ENCODE measurements at regions not wholly inside any gene's neighbourhood (a gene's known extent, or its start where the extent isn't known, plus 50 kb on each side); places are given as distances from the start of the nearest gene placed in this dataset.
"Not testable (repeated sequence)": the region's sequence is repeated elsewhere in the genome, so short reads cannot be mapped to it uniquely, and the experiment has no call there.

DNA sequence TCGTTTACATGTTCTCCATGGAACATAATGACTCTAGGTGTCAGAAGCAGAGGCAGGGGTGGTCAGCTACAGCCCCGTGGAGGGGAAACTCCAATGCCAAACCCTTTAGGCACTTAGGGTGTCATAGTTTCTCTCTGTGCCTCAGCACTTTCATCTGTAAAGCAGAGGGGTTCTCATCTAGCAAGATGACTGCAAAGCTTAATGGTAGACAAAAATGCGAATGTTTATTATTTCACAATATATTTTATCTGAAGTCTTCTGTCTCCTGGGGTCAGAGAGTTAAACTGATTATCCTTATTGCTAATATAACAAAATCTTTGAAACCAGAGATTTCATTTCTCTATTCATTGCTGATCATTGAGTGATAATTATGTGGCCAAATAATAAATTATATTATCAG lies 522.5 kb downstream of the TSN start:
- DNase-seq (ENCODE audit: low read depth in 4 of 4, low spot score in 1 of 4): no peak

DNA sequence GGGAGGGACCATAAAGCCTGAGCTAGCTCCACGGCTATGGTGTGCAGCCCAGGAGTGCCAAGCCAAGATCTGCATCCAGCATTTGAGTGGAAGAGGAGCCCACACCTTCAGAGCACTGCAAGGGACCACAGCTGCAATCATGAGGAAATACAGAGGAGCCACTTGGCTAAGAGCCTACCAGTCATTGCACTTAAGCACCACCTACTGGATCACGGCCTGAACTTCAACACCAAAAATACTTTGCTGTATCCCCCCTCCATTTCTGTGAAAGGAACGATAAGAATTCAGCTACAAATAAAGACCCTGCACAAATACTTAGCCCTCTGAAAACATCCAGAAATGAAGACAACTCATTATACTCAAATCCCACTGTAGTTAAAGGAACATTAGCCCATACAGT lies 545.3 kb downstream of the TSN start:
- DNase-seq (ENCODE audit: low read depth in 4 of 4, low spot score in 1 of 4): no peak

DNA sequence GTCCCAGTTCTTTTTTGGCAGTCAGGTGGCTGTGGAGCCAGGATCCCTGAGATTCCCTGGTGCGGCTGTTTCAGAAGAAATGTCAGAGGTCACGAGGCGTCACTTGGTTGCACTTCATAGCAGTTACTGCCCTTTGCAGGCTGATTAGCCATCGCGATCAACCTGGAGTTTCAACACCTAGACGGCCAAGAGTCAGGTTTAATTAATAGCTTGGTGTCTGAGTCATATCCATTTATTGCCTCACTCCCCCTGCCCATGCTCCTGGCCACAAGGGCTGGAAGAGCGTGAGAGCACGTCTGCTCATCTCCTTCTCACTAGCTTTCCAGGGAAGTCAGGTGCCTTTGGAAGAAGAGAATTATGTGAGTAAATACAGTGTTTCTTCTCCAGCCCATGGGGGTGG lies 552.3 kb downstream of the TSN start:
- DNase-seq (ENCODE audit: low read depth in 4 of 4, low spot score in 1 of 4): no peak

DNA sequence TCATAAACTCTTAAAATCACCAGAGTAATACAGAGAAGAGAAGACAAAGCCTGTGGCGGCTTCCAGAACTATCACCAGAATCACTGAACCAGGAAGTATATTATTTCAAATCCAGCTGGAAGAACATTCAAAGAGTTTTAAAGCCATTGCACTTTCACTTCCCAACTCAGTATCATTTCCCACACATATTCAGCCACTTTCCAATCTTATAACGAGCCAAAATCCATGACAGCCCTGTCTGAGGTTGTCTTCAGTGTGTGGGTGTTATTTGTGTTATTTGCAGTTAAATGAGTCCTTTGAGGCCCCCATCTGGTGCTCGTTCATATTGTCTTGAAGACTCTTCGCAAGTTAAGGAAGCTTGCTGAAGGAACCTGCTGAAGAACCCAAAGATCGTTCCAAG lies 559.9 kb downstream of the TSN start:
- no peak for DNase-seq (ENCODE audit: low read depth in 4 of 4, low spot score in 1 of 4)

DNA sequence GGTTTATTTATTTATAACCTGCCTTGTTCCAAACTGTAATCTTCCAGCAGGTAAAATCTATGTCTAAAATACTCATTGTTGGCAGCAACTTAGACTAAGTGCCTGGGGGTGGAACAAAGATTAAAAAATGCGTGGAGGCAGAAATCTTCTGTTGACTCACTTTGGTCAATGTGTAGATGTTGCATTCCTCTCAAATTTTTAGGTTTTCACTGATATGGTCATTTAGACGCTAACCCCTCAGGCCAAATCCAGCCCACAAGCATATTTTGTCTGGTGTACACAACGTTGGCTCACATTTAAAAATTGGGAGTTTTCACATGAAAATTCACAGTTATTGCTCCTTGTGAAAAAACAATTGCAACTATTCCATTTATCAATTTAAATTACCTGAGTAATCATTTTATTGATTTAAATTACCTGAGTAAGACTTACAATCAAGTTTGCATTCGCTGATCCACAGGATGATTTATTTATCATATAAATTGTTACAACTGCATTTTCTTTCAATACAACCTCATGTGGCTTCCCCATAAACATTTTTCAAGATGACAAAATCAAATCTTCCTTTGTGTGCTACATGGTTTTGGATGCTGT lies 564.2 kb downstream of the TSN start:
- no peak for DNase-seq (ENCODE audit: low read depth in 4 of 4, low spot score in 1 of 4)

DNA sequence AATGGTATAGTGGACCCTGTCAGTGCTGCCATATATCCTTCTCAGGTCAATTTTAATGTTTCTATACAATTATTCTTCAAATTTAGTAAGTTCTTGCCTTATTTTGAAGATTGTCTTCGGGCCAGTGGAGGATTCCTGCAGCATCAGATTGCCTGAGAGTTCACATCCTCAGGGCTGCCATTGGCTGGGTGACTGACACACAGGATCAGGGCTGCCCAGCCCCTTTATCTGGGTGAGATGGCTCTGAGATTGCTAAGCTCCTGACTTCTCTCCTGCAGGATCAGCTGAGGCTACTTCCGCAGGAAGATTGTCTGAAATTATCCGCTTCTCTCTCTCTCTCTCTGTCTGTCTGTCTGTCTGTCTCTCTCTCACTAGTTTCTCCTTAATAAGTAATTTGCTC lies 567.4 kb downstream of the TSN start:
- no peak for DNase-seq (ENCODE audit: low read depth in 4 of 4, low spot score in 1 of 4)

DNA sequence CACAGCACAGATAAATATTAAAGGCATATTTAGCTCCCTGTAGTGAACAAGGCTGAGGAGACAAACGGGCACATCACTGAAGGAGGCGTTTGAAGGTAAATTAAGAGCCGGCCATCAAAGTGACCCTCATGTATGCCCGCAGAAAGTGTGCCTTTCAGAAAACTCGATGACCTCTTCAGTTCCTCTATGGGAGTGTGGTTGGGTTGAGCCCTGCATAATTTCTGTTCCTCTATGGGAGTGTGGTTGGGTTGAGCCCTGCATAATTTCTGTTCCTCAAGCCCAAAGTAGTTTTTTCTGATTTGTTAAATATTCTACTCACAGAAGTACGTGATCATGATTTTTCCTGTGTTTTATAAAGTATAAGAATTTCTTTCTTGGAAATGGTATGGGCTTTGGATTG lies 568.5 kb downstream of the TSN start:
- DNase-seq (ENCODE audit: low read depth in 4 of 4, low spot score in 1 of 4): no peak

DNA sequence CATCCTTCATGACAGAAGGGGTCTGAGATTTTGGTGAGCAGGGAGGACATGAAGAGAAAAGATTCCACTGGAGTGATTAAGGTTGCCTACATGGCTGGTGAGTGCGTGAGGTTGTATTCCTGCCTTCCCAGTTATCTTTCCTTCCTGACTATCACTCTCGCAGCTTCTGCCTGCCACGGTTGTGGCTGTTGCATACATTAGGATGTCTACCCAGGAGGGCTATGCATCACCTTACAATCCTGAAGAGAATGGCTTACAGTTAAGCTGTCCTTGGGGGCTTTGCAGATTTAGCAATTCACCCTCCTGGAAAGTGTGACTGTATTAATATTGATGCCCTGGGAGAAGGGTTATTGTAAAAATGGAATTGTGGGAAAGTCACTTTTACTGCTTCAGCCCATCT lies 571.0 kb downstream of the TSN start:
- no peak for DNase-seq (ENCODE audit: low read depth in 4 of 4, low spot score in 1 of 4)

DNA sequence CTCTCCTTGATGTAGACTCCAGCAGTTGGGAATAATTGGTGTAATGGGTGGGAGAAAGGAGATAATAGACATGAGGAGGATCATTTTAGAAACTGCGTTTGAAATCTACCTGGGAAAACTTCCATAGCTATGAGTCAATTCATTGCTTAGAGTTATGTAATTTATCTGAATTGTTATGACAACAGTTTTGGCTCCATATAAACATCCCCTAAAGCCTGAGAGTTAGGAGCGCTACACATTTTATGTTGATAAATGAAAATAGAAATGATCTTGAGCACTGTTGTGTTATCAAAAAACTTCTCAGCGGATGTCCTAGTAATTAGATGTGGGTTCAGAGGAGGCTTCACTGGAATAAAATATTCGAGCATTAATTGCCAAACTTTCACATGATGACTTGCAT lies 573.4 kb downstream of the TSN start:
- DNase-seq (ENCODE audit: low read depth in 4 of 4, low spot score in 1 of 4): no peak

DNA sequence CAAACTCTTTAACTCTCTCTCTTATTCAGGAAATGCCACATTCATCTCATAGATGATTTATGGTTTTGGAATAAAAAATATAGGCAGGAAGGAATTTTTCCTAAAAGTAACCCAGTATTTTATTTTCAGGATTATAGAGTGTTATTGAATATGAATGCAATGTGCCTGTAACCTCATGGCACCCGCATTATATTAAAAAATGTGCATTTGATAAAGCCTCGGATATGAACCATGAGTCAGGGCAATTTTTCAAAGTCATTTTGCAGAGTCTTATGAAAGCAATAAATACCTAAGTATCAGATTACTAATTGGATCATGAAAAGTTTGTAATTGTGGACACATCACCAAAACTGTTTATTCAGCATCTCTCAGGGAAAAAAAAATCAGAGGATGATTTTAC lies 573.8 kb downstream of the TSN start:
- no peak for DNase-seq (ENCODE audit: low read depth in 4 of 4, low spot score in 1 of 4)

DNA sequence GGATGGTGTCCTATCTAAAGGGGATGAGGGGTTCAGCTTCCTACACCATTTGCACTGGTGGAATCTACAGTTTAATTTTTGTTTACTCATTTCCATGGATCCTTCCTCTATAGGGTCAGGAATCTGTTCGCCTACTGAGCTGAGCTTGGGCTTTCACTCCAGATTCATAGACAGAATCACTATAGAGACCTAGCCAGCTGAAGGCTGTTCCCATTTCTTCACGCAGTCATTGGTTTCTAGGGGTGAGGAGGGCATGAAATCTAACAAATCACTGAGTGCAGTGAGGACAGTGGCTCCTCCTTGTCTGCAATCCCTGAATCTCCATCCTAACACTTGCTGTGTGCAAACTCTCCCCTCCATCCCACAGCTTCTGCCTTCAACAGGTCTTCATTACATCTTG lies 578.5 kb downstream of the TSN start:
- no peak for DNase-seq (ENCODE audit: low read depth in 4 of 4, low spot score in 1 of 4)

DNA sequence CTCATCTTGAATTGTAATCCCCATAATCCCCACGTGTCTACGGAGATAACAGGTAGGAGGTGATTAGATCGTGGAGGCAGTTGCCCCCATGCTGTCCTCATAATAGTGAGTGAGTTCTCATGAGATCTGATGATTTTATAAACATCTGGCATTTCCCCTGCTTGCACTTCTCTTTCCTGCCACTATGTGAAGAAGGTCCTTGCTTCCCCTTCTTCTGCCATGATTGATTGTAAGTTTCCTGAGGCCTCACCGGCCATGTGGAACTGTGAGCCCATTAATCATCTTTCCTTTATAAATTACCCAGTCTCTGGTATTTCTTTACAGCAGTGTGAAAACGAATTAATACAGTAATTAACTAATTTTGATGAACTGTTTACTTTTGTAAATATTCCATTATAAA lies 582.5 kb downstream of the TSN start:
- no peak for DNase-seq (ENCODE audit: low read depth in 4 of 4, low spot score in 1 of 4)

DNA sequence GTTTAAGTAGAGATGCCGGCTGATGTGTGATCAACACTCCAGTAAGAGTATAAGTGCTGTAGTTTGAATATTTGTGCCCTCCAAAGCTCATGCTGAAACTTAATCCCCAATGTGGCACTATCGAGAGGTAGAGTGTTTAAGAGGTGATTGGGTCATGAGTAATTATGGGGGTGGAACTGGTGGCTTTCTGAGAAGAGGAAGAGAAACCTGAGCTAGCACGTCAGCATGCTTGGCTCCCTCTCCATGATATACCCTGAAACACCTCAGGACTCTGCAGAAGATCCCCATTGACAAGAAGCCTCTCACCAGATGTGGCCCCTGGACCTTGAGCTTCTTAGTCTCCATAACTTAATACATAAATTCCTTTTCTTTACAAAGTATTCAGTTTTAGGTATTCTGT lies 584.8 kb downstream of the TSN start:
- no peak for DNase-seq (ENCODE audit: low read depth in 4 of 4, low spot score in 1 of 4)

DNA sequence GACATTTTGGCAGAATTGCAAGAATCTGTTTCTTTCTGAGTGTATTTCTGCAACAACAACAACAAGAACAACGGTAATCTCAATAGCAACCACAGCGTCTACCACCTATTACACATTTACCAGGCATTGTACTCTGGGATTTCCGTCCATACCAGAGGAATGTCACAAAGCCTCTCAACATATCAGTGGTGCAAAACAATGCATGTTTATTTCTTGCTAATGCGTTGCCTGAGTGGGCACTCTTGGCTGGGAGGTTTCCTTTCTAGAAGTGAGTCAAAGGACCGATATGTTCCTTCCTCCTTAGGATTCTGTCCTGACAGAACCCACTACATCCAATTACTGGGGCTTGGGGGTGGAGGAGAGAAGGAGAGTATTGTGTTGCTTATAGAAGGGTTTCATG lies 585.6 kb downstream of the TSN start:
- DNase-seq (ENCODE audit: low read depth in 4 of 4, low spot score in 1 of 4): no peak

DNA sequence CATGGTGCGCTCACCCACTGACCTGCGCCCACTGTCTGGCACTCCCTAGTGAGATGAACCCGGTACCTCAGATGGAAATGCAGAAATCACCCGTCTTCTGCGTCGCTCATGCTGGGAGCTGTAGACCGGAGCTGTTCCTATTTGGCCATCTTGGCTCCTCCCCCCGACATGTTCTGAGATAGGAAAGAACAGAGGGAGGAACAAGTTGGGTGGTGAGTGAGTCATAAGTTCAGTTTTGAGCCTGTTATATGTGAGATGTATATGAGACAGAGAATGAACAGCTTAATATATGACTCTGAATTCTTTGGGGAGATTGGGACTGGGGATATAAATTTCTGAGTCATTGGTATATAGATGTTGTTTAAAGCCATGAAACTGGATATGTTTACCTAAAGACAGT lies 596.7 kb downstream of the TSN start:
- not testable (repeated sequence) for DNase-seq (ENCODE audit: low read depth in 4 of 4, low spot score in 1 of 4)

DNA sequence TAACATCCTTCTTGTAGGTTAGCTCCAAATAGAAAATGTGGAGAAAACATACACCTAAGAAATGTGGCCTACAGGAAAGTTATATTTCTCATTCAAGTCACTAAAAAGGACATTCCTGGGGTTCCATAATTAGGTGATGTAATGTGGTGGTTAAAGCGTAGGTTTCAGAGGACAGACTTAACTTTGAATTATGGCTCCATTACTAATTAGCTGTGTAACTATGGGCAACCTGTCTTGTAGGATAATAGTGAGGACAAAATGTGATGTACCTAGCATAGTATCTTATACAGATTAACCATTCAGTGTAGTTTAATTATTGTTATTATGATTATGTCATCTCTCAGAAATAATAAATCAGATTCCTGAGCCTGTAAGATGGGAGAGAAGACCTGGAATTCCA lies 602.5 kb downstream of the TSN start:
- DNase-seq (ENCODE audit: low read depth in 4 of 4, low spot score in 1 of 4): no peak

DNA sequence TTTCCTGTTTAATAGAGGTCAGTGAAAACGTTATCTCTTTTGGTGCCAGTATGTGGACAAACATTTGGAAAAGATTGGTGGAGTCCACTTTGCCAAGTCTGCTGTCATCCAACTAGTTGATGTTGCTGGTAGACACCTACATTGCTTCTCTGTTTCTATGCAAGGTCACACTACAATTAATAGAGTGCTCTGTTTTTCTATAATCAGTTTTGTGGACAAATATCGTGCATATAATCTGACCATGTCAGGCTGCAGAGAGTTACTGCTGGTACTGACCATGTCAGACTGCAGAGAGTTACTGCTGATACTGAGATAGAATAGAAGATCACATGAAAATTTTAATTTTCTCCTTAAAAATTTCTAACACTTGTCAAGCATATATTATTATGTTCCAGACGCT lies 603.3 kb downstream of the TSN start:
- DNase-seq (ENCODE audit: low read depth in 4 of 4, low spot score in 1 of 4): no peak

DNA sequence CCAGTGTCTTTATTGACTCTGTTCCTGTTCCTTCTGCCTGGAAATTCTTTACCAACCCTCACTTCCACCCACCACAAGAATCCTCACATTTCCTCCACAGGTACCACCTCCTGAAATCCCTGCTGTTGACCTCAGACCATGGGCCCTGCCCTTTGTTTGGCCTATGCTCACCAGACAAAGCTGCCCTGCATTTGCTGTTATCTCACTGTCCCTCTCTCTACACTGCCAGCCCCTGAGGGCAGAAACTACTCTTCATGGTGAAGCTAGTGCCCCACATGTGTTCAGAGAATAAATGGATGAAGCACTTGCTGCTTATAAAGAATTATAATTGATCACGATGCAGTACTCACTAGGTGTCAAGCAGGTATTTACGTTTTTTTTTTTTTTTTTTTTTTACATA lies 608.4 kb downstream of the TSN start:
- no peak for DNase-seq (ENCODE audit: low read depth in 4 of 4, low spot score in 1 of 4)

DNA sequence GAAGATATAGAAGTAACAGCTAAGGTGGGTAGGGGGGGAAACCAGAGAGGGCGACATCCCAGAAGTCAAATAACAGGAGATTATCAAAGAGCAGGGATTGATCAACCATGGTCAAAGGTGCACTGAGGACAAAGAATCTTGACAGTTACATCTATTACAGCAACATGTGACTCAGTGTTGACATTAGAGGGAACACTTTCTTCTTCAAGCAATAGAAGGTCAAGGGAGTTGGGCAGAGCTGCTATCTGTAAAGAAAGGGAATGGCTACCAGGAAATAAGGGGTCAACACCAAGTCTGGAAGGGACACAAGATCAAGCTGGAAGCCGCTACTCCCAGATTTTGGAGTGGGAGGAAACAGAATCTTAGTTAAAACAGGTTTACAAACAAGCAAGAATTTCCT lies 611.0 kb downstream of the TSN start:
- DNase-seq (ENCODE audit: low read depth in 4 of 4, low spot score in 1 of 4): no peak

DNA sequence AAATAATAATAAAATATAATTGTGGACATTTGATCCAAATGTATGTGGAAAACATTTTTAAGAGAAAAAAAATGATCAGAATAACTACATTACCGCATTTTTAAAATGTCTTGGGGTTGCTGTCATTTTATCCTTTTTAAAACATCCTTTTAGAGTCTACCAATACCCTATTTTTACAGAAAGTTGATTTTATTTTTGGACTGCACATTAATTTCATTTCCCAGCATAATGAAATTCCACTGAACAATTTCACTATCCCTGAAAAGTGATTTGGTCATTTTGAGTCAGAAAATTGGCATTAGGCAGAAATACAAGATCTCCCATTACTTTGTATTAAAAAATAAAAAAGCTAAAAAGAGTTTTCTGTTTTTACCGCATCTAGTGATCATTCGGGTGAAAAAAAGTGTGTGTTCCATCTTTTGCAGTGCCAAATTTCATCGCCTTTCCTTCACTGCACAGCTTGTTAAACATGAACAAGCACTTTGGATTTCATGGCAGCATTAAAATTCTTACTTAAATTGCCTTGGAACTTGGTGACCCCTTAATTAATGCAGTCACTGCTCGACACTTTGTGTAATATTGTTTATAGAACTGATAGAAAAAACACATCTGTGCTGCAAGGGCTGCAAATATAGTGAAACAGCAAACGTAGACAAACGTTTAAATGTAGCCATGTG lies 611.7 kb downstream of the TSN start:
- DNase-seq (ENCODE audit: low read depth in 4 of 4, low spot score in 1 of 4): no peak

DNA sequence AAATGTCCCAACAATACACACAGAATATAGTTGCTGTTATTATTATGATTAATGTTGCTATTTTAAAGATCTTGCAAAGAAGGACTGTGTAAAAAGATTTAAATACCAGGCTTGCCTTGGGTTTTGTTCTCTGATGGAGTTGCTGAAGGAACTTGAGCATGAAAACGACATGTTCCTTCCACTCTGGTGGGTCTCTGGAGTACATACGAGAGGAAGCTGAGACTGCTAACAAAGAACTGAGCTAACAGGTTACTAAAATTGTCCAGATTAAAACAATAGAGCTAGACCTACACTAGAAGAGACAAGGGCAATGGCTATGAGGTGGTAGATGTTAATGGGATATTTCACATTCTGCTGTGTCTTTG lies 612.2 kb downstream of the TSN start:
- no peak for DNase-seq (ENCODE audit: low read depth in 4 of 4, low spot score in 1 of 4)

DNA sequence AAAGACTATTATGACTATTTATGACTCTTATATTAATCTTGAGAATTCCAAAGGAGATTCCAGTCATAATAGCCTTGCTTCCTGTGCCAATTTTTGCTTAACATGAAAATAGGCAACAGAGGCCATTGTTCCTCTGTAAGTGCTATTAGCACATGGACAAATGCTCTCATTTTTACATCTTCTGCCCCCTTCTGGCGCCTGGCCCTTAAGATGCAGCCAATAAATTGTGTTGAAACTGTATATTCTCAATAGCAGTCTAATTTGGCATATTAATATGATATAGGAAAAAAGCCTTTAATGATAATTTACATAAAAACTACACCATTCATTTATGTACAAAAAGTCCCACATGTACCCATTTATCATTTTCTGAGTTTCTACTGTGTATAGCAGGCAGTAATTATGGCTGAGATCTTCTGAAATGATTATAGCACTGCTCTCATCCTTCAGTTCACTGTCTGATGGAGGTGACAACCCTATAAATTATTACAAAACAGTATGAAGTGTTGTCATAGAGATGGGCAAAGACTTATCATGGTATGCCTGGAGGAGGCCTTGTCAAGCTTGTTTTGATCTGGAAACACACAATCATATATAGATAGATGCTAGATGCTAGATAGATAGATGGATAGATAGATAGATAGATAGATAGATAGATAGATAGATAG lies 613.3 kb downstream of the TSN start:
- DNase-seq (ENCODE audit: low read depth in 4 of 4, low spot score in 1 of 4): no peak

DNA sequence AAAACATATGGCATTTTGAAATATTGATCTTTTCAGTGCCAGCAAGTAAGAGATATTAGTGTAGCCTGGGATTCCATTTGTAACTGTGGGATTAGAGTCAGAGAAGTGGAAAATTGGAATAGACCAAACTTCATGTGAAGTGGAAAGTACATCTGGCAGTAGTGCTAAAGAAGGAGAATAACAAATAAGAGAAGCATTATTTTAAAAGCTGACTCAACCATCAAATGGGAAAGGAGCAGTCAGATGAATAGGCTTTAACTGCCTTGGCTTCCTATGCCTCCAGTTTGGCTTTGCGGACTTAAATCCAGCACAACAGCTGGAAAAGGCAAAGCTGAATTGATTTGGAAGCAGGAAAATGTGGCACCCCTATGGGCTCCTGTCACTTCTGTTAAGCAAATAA lies 623.1 kb downstream of the TSN start:
- DNase-seq (ENCODE audit: low read depth in 4 of 4, low spot score in 1 of 4): no peak

Data from stimulated activated CD4-positive, alpha-beta T cell treated with anti-CD3 and anti-CD28 coated beads, Interleukin-1b, Interleukin-23, amount 100 ng/mL, for 24 hours (primary cell).